Sigmoid colon (tissue), 4 donors: ENCODE measurements at regions not wholly inside any gene's neighbourhood (a gene's known extent, or its start where the extent isn't known, plus 50 kb on each side); places are given as distances from the start of the nearest gene placed in this dataset.

Source experiments
- CTCF ChIP-seq, 4 experiments: fragments of 450-650 bp in 3 of 4; fragments of 200-600 bp in 1 of 4; IDR thresholded peaks; one replicate each; pipeline ENCODE4 v1.5.1; 2016 to 2019; ENCODE audit warnings: antibody characterized with exemption in 4 of 4, mild to moderate bottlenecking in 3 of 4, moderate library complexity in 2 of 4
- EP300 ChIP-seq, 4 donors: sonication (generic); formaldehyde crosslinking; IDR thresholded peaks; one replicate each; pipeline ENCODE4 v1.6.1; 2017; ENCODE audit warnings: antibody characterized with exemption in 4 of 4
- POLR2A ChIP-seq, 2 donors: fragments of 450-650 bp; IDR thresholded peaks; one replicate each; pipeline ENCODE4 v1.6.1; 2016; ENCODE audit warnings: antibody characterized with exemption in 2 of 2, mild to moderate bottlenecking in 2 of 2, moderate library complexity in 2 of 2
- POLR2AphosphoS5 ChIP-seq, 4 donors: sonication (generic); formaldehyde crosslinking; IDR thresholded peaks; one replicate each; pipeline ENCODE4 v1.6.1; 2017; ENCODE audit warnings: antibody characterized with exemption in 4 of 4

- TF ChIP-seq POLR2A (IDR thresholded peaks at IDR 0.05) (no peak), EP300 (IDR thresholded peaks at IDR 0.05) (no peak), POLR2AphosphoS5 (IDR thresholded peaks at IDR 0.05) (no peak), CTCF (IDR thresholded peaks at IDR 0.05) (no peak)
Measured at GRCh38 chr20:24862186-24862585, 86.9 kb upstream of the CST7 start.
